Activated T-cell treated with anti-CD3 and anti-CD28 coated beads, Interleukin-2, amount 50 U/mL, for 24 hours (primary cell): ENCODE measurements at regions not wholly inside any gene's neighbourhood (a gene's known extent, or its start where the extent isn't known, plus 50 kb on each side); places are given as distances from the start of the nearest gene placed in this dataset.
A peak's percentile ranks its signal among the peaks of the same experiment; 100 is the strongest.

Experiments
- DNase-seq: peaks from one replicate; pipeline ENCODE4 v3.0.0-alpha.2; 2020
- H3K27ac Mint-ChIP-seq: 2 replicates; pipeline ENCODE4 v1.8.0; 2020; ENCODE audit warnings: mild to moderate bottlenecking, mixed read lengths
- H3K27me3 Mint-ChIP-seq: 2 replicates; pipeline ENCODE4 v1.8.0; 2020; ENCODE audit warnings: mixed read lengths
- H3K36me3 Mint-ChIP-seq: 2 replicates; pipeline ENCODE4 v1.8.0; 2020; ENCODE audit warnings: low read depth, mixed read lengths
- H3K4me1 Mint-ChIP-seq: 2 replicates; pipeline ENCODE4 v1.8.0; 2020; ENCODE audit warnings: low read depth, mixed read lengths
- H3K4me3 Mint-ChIP-seq: 2 replicates; pipeline ENCODE4 v1.8.0; 2020; ENCODE audit warnings: mild to moderate bottlenecking, moderate library complexity, mixed read lengths
- H3K9me3 Mint-ChIP-seq: 2 replicates; pipeline ENCODE4 v1.8.0; 2020; ENCODE audit warnings: mixed read lengths

- Mint-ChIP-seq H3K27ac (no peak overlapping the region), H3K4me3 (peak overlapping the region; percentile 75), H3K36me3 (no peaks in the 10 kb centered on the region), H3K9me3 (no peaks in the 10 kb centered on the region), H3K27me3 (peaks cover 4% of the 10 kb centered on the region), H3K4me1 (peaks cover 12% of the 10 kb centered on the region)
- DNase-seq = peak; percentile 39
Observed at GRCh38 chr6:108781419-108782100, 66.7 kb upstream of the ARMC2 start.

GRCh38 chr6:108782179-108783041 is 65.8 kb upstream of the ARMC2 start:
- Mint-ChIP-seq H3K4me3 (peak overlapping the region; percentile 75), H3K9me3 (no peaks in the 10 kb centered on the region), H3K27me3 (peaks cover 4% of the 10 kb centered on the region), H3K4me1 (peaks cover 12% of the 10 kb centered on the region), H3K36me3 (no peaks in the 10 kb centered on the region), H3K27ac (no peak overlapping the region)
- DNase-seq = peak; percentile 83

- peaks cover 4% of the 10 kb centered on the region for H3K27me3 Mint-ChIP-seq
- DNase-seq = no peak
- H3K4me1 Mint-ChIP-seq = peaks cover 12% of the 10 kb centered on the region
- H3K36me3 Mint-ChIP-seq = no peaks in the 10 kb centered on the region
- H3K9me3 Mint-ChIP-seq = peaks cover 5% of the 10 kb centered on the region
- H3K4me3 Mint-ChIP-seq = no peak overlapping the region
- H3K27ac Mint-ChIP-seq = no peak overlapping the region
Observed at GRCh38 chr6:108785653-108786052, 62.6 kb upstream of the ARMC2 start.

- H3K4me1 Mint-ChIP-seq = no peaks in the 10 kb centered on the region
- peaks cover 5% of the 10 kb centered on the region for H3K9me3 Mint-ChIP-seq
- no peak overlapping the region for H3K27ac Mint-ChIP-seq
Observed at GRCh38 chr6:108788416-108788815, 59.8 kb upstream of the ARMC2 start.

GRCh38 chr6:108789475-108789874 is 58.7 kb upstream of the ARMC2 start:
- Mint-ChIP-seq H3K36me3 (no peaks in the 10 kb centered on the region), H3K27ac (no peak overlapping the region), H3K4me3 (no peak overlapping the region), H3K4me1 (no peaks in the 10 kb centered on the region), H3K9me3 (peaks cover 5% of the 10 kb centered on the region), H3K27me3 (no peaks in the 10 kb centered on the region)
- no peak for DNase-seq

More at GRCh38 chr6:108788416-108788815, 59.8 kb upstream of the ARMC2 start:
- Mint-ChIP-seq H3K36me3 (no peaks in the 10 kb centered on the region), H3K27me3 (no peaks in the 10 kb centered on the region), H3K4me3 (no peak overlapping the region)
- no peak for DNase-seq

GRCh38 chr6:108791700-108792099 is 56.5 kb upstream of the ARMC2 start:
- Mint-ChIP-seq H3K36me3 (no peaks in the 10 kb centered on the region), H3K4me3 (no peak overlapping the region), H3K27me3 (no peaks in the 10 kb centered on the region), H3K4me1 (no peaks in the 10 kb centered on the region), H3K27ac (no peak overlapping the region), H3K9me3 (peaks cover 5% of the 10 kb centered on the region)
- DNase-seq = no peak

GRCh38 chr6:108793516-108794251 is 54.5 kb upstream of the ARMC2 start:
- Mint-ChIP-seq H3K27ac (no peak overlapping the region), H3K36me3 (no peaks in the 10 kb centered on the region), H3K4me1 (peaks cover 14% of the 10 kb centered on the region), H3K9me3 (peaks cover 5% of the 10 kb centered on the region), H3K4me3 (no peak overlapping the region), H3K27me3 (no peaks in the 10 kb centered on the region)
- DNase-seq = no peak

GRCh38 chr6:108795122-108795521 is 53.1 kb upstream of the ARMC2 start:
- no peaks in the 10 kb centered on the region for H3K27me3 Mint-ChIP-seq
- H3K36me3 Mint-ChIP-seq = no peaks in the 10 kb centered on the region
- peaks cover 23% of the 10 kb centered on the region for H3K4me1 Mint-ChIP-seq
- no peaks in the 10 kb centered on the region for H3K9me3 Mint-ChIP-seq
- H3K4me3 Mint-ChIP-seq = no peak overlapping the region
- no peak overlapping the region for H3K27ac Mint-ChIP-seq
- no peak for DNase-seq

- Mint-ChIP-seq H3K27me3 (no peaks in the 10 kb centered on the region), H3K4me3 (no peak overlapping the region)
Observed at GRCh38 chr6:108795814-108796213, 52.4 kb upstream of the ARMC2 start.

GRCh38 chr6:108796875-108797274 is 51.3 kb upstream of the ARMC2 start:
- Mint-ChIP-seq H3K4me1 (peaks cover 23% of the 10 kb centered on the region), H3K27ac (no peak overlapping the region), H3K36me3 (no peaks in the 10 kb centered on the region), H3K9me3 (no peaks in the 10 kb centered on the region), H3K27me3 (no peaks in the 10 kb centered on the region), H3K4me3 (no peak overlapping the region)
- no peak for DNase-seq

More at GRCh38 chr6:108795814-108796213, 52.4 kb upstream of the ARMC2 start:
- Mint-ChIP-seq H3K27ac (no peak overlapping the region), H3K9me3 (no peaks in the 10 kb centered on the region), H3K36me3 (no peaks in the 10 kb centered on the region), H3K4me1 (peaks cover 23% of the 10 kb centered on the region)
- DNase-seq = no peak

GRCh38 chr6:108797951-108798669 is 50.1 kb upstream of the ARMC2 start:
- Mint-ChIP-seq H3K4me3 (peak overlapping the region; percentile 11), H3K4me1 (peaks cover 23% of the 10 kb centered on the region), H3K27ac (peak overlapping the region; percentile 76), H3K9me3 (no peaks in the 10 kb centered on the region), H3K36me3 (no peaks in the 10 kb centered on the region), H3K27me3 (no peaks in the 10 kb centered on the region)
- no peak for DNase-seq
